Sigmoid colon (tissue), 6 donors: ENCODE measurements at regions not wholly inside any gene's neighbourhood (a gene's known extent, or its start where the extent isn't known, plus 50 kb on each side); places are given as distances from the start of the nearest gene placed in this dataset.

Experiments
- DNase-seq: peaks from one replicate; pipeline ENCODE4 v3.0.0-alpha.2; 2019
- H3K27ac ChIP-seq, 4 donors: fragments of 200-600 bp; sonication (generic); one replicate each; pipeline ENCODE4 v1.5.1; 2016 to 2019; ENCODE audit warnings: mild to moderate bottlenecking in 1 of 4
- H3K27me3 ChIP-seq, 3 donors: fragments of 200-600 bp; sonication (generic); one replicate each; pipeline ENCODE4 v1.5.1; 2019; ENCODE audit warnings: mild to moderate bottlenecking in 1 of 3
- H3K36me3 ChIP-seq, 4 donors: fragments of 200-600 bp; sonication (generic); one replicate each; pipeline ENCODE4 v1.5.1; 2016 to 2019
- H3K4me1 ChIP-seq, 4 donors: fragments of 200-600 bp; sonication (generic); one replicate each; pipeline ENCODE4 v1.5.1; 2017 to 2019
- H3K4me3 ChIP-seq, 4 donors: fragments of 200-600 bp; sonication (generic); one replicate each; pipeline ENCODE4 v1.5.1; 2017 to 2019; ENCODE audit warnings: mild to moderate bottlenecking in 2 of 4, moderate library complexity in 1 of 4
- H3K9me3 ChIP-seq, 4 donors: fragments of 200-600 bp in 3 of 4; sonication (generic) in 3 of 4; one replicate each; pipeline versions ENCODE4 v1.5.1 to v1.6.1; 2013 to 2019
- CTCF ChIP-seq, 4 experiments: fragments of 450-650 bp in 3 of 4; fragments of 200-600 bp in 1 of 4; IDR thresholded peaks; one replicate each; pipeline ENCODE4 v1.5.1; 2016 to 2019; ENCODE audit warnings: antibody characterized with exemption in 4 of 4, mild to moderate bottlenecking in 3 of 4, moderate library complexity in 2 of 4
- EP300 ChIP-seq, 4 donors: sonication (generic); formaldehyde crosslinking; IDR thresholded peaks; one replicate each; pipeline ENCODE4 v1.6.1; 2017; ENCODE audit warnings: antibody characterized with exemption in 4 of 4
- POLR2A ChIP-seq, 2 donors: fragments of 450-650 bp; IDR thresholded peaks; one replicate each; pipeline ENCODE4 v1.6.1; 2016; ENCODE audit warnings: antibody characterized with exemption in 2 of 2, mild to moderate bottlenecking in 2 of 2, moderate library complexity in 2 of 2
- POLR2AphosphoS5 ChIP-seq, 4 donors: sonication (generic); formaldehyde crosslinking; IDR thresholded peaks; one replicate each; pipeline ENCODE4 v1.6.1; 2017; ENCODE audit warnings: antibody characterized with exemption in 4 of 4
- WGBS, 2 donors: extraction: QIAGEN DNeasy Blood & Tissue Kit; methylation state at CpG; one replicate each; pipeline ENCODE4 v1.1.7; 2013; 5-methylcytosine and 5-hydroxymethylcytosine counted together
- intact Hi-C: fragments of 100-400 bp; cut with DNase I; formaldehyde crosslinking; loops from one replicate; pipeline ENCODE4 v1.15.1; 2023
- donor health status: healthy with polysubstance abuse.
- donor health status: healthy.

GRCh38 chr2:23122681-23123215 is 262.2 kb upstream of the KLHL29 start:
- intact Hi-C loops, result no loop called here

GRCh38 chr2:23123686-23124085 is 261.3 kb upstream of the KLHL29 start:
- no peak overlapping the region for H3K4me3 ChIP-seq
- no peaks in the 10 kb centered on the region for H3K9me3 ChIP-seq

More at GRCh38 chr2:23122681-23123215, 262.2 kb upstream of the KLHL29 start:
- Histone ChIP-seq H3K36me3 (no peaks in the 10 kb centered on the region), H3K9me3 (no peaks in the 10 kb centered on the region), H3K27ac (no peak overlapping the region), H3K4me1 (no peaks in the 10 kb centered on the region), H3K4me3 (no peak overlapping the region), H3K27me3 (peaks cover 0 to 3% (median 0%) of the 10 kb centered on the region in 3 donors)
- 42 to 72% methylated on average over 5 of the region's 5 CpGs for WGBS, 2 donors
- TF ChIP-seq POLR2A (IDR thresholded peaks at IDR 0.05) (no peak), CTCF (IDR thresholded peaks at IDR 0.05) (no peak), EP300 (IDR thresholded peaks at IDR 0.05) (no peak), POLR2AphosphoS5 (IDR thresholded peaks at IDR 0.05) (no peak)
- no peak for DNase-seq

GRCh38 chr2:23124214-23124750 is 260.7 kb upstream of the KLHL29 start:
- Histone ChIP-seq H3K4me3 (no peak overlapping the region), H3K27ac (no peak overlapping the region), H3K36me3 (no peaks in the 10 kb centered on the region), H3K27me3 (peaks cover 0 to 3% (median 0%) of the 10 kb centered on the region in 3 donors), H3K4me1 (no peaks in the 10 kb centered on the region), H3K9me3 (no peaks in the 10 kb centered on the region)
- intact Hi-C loops, result no loop called here
- DNase-seq, result no peak
- 85 to 87% methylated on average over 7 of the region's 7 CpGs for WGBS, 2 donors
- TF ChIP-seq EP300 (IDR thresholded peaks at IDR 0.05) (no peak), CTCF (IDR thresholded peaks at IDR 0.05) (no peak), POLR2AphosphoS5 (IDR thresholded peaks at IDR 0.05) (no peak), POLR2A (IDR thresholded peaks at IDR 0.05) (no peak)

More at GRCh38 chr2:23123686-23124085, 261.3 kb upstream of the KLHL29 start:
- DNase-seq, result no peak
- WGBS, 2 donors, result 90 to 97% methylated on average over 2 of the region's 2 CpGs
- Histone ChIP-seq H3K36me3 (no peaks in the 10 kb centered on the region), H3K27ac (no peak overlapping the region), H3K27me3 (peaks cover 0 to 3% (median 0%) of the 10 kb centered on the region in 3 donors), H3K4me1 (no peaks in the 10 kb centered on the region)
- intact Hi-C loops, result no loop called here
- TF ChIP-seq CTCF (IDR thresholded peaks at IDR 0.05), result no peak
- no peak for TF ChIP-seq POLR2AphosphoS5 (IDR thresholded peaks at IDR 0.05)
- no peak for TF ChIP-seq POLR2A (IDR thresholded peaks at IDR 0.05)
- TF ChIP-seq EP300 (IDR thresholded peaks at IDR 0.05), result no peak

GRCh38 chr2:23127465-23127864 is 257.5 kb upstream of the KLHL29 start:
- WGBS, 2 donors, result 14 to 54% methylated on average over 4 of the region's 4 CpGs
- Histone ChIP-seq H3K9me3 (no peaks in the 10 kb centered on the region), H3K27ac (no peak overlapping the region), H3K4me3 (no peak overlapping the region), H3K36me3 (no peaks in the 10 kb centered on the region), H3K27me3 (peaks cover 0 to 3% (median 0%) of the 10 kb centered on the region in 3 donors), H3K4me1 (no peaks in the 10 kb centered on the region)
- intact Hi-C loops, result no loop called here
- no peak for DNase-seq
- TF ChIP-seq POLR2A (IDR thresholded peaks at IDR 0.05) (no peak), EP300 (IDR thresholded peaks at IDR 0.05) (no peak), CTCF (IDR thresholded peaks at IDR 0.05) (no peak), POLR2AphosphoS5 (IDR thresholded peaks at IDR 0.05) (no peak)
